ENCODE measurements at regions not wholly inside any gene's neighbourhood (a gene's known extent, or its start where the extent isn't known, plus 50 kb on each side); places are given as distances from the start of the nearest gene placed in this dataset.

GRCh38 chr3:22606461-22606860, 596.7 kb upstream of the UBE2E2 start:
- Histone ChIP-seq H3K27ac (no peak overlapping the region), H3K9me3 (no peaks in the 10 kb centered on the region), H3K4me3 (no peak overlapping the region), H3K27me3 (no peaks in the 10 kb centered on the region), H3K4me1 (no peaks in the 10 kb centered on the region), H3K36me3 (no peaks in the 10 kb centered on the region)
- 40 to 65% (median 55%) methylated on average over 5 of the region's 5 CpGs for WGBS, 5 donors
- TF ChIP-seq CTCF (IDR thresholded peaks at IDR 0.05) = no peak
- TF ChIP-seq POLR2A (IDR thresholded peaks at IDR 0.05) = no peak
- TF ChIP-seq EP300 (IDR thresholded peaks at IDR 0.05) = no peak
- no peak for TF ChIP-seq POLR2AphosphoS5 (IDR thresholded peaks at IDR 0.05)
- DNase-seq = no peak
- intact Hi-C loops (cut with DNase I; ENCODE audit: low total_unique reads) = no loop called here

- no peak overlapping the region for H3K27ac ChIP-seq
- no peaks in the 10 kb centered on the region for H3K4me1 ChIP-seq
- no peak for DNase-seq
- TF ChIP-seq POLR2AphosphoS5 (IDR thresholded peaks at IDR 0.05) (no peak), CTCF (IDR thresholded peaks at IDR 0.05) (no peak)
- H3K27me3 ChIP-seq = no peaks in the 10 kb centered on the region
- intact Hi-C loops (cut with DNase I; ENCODE audit: low total_unique reads) = no loop called here
- no peak overlapping the region for H3K4me3 ChIP-seq
- 72 to 89% (median 80%) methylated on average over 3 of the region's 3 CpGs for WGBS, 5 donors
- H3K36me3 ChIP-seq = no peaks in the 10 kb centered on the region
- no peaks in the 10 kb centered on the region for H3K9me3 ChIP-seq
Measured at GRCh38 chr3:22606938-22607337, 596.2 kb upstream of the UBE2E2 start.

GRCh38 chr3:22608093-22608492, 595.0 kb upstream of the UBE2E2 start:
- TF ChIP-seq POLR2A (IDR thresholded peaks at IDR 0.05) = no peak
- WGBS, 5 donors = 93 to 98% (median 94%) methylated on average over 4 of the region's 4 CpGs
- Histone ChIP-seq H3K4me1 (no peaks in the 10 kb centered on the region), H3K27me3 (no peaks in the 10 kb centered on the region), H3K4me3 (no peak overlapping the region), H3K36me3 (no peaks in the 10 kb centered on the region), H3K9me3 (no peaks in the 10 kb centered on the region), H3K27ac (no peak overlapping the region)
- intact Hi-C loops (cut with DNase I; ENCODE audit: low total_unique reads) = no loop called here
- no peak for DNase-seq

GRCh38 chr3:22608721-22609120, 594.4 kb upstream of the UBE2E2 start:
- intact Hi-C loops (cut with DNase I; ENCODE audit: low total_unique reads) = no loop called here
- Histone ChIP-seq H3K4me1 (no peaks in the 10 kb centered on the region), H3K27ac (no peak overlapping the region), H3K27me3 (no peaks in the 10 kb centered on the region), H3K36me3 (no peaks in the 10 kb centered on the region), H3K4me3 (no peak overlapping the region), H3K9me3 (no peaks in the 10 kb centered on the region)
- no peak for TF ChIP-seq POLR2AphosphoS5 (IDR thresholded peaks at IDR 0.05)
- TF ChIP-seq CTCF (IDR thresholded peaks at IDR 0.05) = no peak
- no peak for TF ChIP-seq POLR2A (IDR thresholded peaks at IDR 0.05)
- TF ChIP-seq EP300 (IDR thresholded peaks at IDR 0.05) = no peak
- 87 to 100% (median 92%) methylated on average over 2 of the region's 2 CpGs for WGBS, 5 donors
- DNase-seq = no peak

- WGBS, 5 donors = 65 to 92% (median 84%) methylated on average over 1 of the region's 1 CpG
- Histone ChIP-seq H3K27ac (no peak overlapping the region), H3K4me3 (no peak overlapping the region), H3K36me3 (no peaks in the 10 kb centered on the region), H3K9me3 (no peaks in the 10 kb centered on the region), H3K4me1 (no peaks in the 10 kb centered on the region), H3K27me3 (no peaks in the 10 kb centered on the region)
- TF ChIP-seq CTCF (IDR thresholded peaks at IDR 0.05) (no peak), POLR2AphosphoS5 (IDR thresholded peaks at IDR 0.05) (no peak), EP300 (IDR thresholded peaks at IDR 0.05) (no peak), POLR2A (IDR thresholded peaks at IDR 0.05) (no peak)
- DNase-seq = no peak
- intact Hi-C loops (cut with DNase I; ENCODE audit: low total_unique reads) = no loop called here
Measured at GRCh38 chr3:22609139-22609538, 594.0 kb upstream of the UBE2E2 start.

Data from stomach (tissue), 8 donors.